PC-9 (cell line): ENCODE measurements at regions not wholly inside any gene's neighbourhood (a gene's known extent, or its start where the extent isn't known, plus 50 kb on each side); places are given as distances from the start of the nearest gene placed in this dataset.

Experiments
- BruUV-seq: library from RNA; stranded (reverse); fragments of 400-500 nt; replicated peaks from 2 replicates; lab custom pipeline; 2021; lab: Mats Ljungman, UMichigan
- CTCF ChIA-PET: fragments of 300-600 bp; sonication (Branson Sonifier 250); formaldehyde crosslinking; loops from one replicate; lab custom pipeline; 2022; ENCODE audit warnings: antibody characterized with exemption; lab: Charles Lee
- POLR2A ChIA-PET: fragments of 300-600 bp; sonication (Branson Sonifier 250); formaldehyde crosslinking; loops from one replicate; lab custom pipeline; 2022; ENCODE audit warnings: antibody characterized with exemption; ENCODE audit not compliant: unreplicated experiment; lab: Charles Lee
- DNase-seq, 2 experiments: peaks; one replicate each; pipeline versions ENCODE4 v3.0.0 to v3.0.0-alpha.2; 2015 to 2022; ENCODE audit warnings: mixed read lengths in 1 of 2
- H2AFZ ChIP-seq: fragments of 200-600 bp; sonication (generic); 2 replicates; pipeline ENCODE4 v1.8.1; 2017; ENCODE audit warnings: antibody characterized with exemption
- H3F3A ChIP-seq: fragments of 200-600 bp; sonication (generic); 2 replicates; pipeline ENCODE4 v1.8.1; 2017; ENCODE audit warnings: antibody characterized with exemption, mild to moderate bottlenecking, low read depth; ENCODE audit not compliant: insufficient read depth
- H3K27ac ChIP-seq: fragments of 200-600 bp; sonication (generic); 2 replicates; pipeline ENCODE4 v1.6.1; 2016; ENCODE audit warnings: mixed run types
- H3K27me3 ChIP-seq: fragments of 200-600 bp; sonication (generic); 2 replicates; pipeline ENCODE4 v1.6.1; 2016; ENCODE audit warnings: low read depth, mixed run types; ENCODE audit not compliant: insufficient read depth
- H3K36me3 ChIP-seq: fragments of 200-600 bp; sonication (generic); 2 replicates; pipeline ENCODE4 v1.6.1; 2016; ENCODE audit warnings: low read depth, mixed run types
- H3K4me1 ChIP-seq: fragments of 200-600 bp; sonication (generic); replicated peaks from 2 replicates; pipeline ENCODE4 v1.6.1; 2016; ENCODE audit warnings: mixed run types; ENCODE audit not compliant: insufficient read depth
- H3K4me2 ChIP-seq: fragments of 200-600 bp; sonication (generic); 2 replicates; pipeline ENCODE4 v1.6.1; 2017; ENCODE audit warnings: mixed run types
- H3K4me3 ChIP-seq: fragments of 200-600 bp; sonication (generic); 2 replicates; pipeline ENCODE4 v1.6.1; 2016; ENCODE audit warnings: mixed run types
- H3K79me2 ChIP-seq: fragments of 200-600 bp; sonication (generic); 2 replicates; pipeline ENCODE4 v1.6.1; 2017; ENCODE audit warnings: low read depth, mixed run types
- H3K9me2 ChIP-seq: fragments of 200-600 bp; sonication (generic); 2 replicates; pipeline ENCODE4 v1.8.1; 2017; ENCODE audit warnings: mild to moderate bottlenecking; ENCODE audit not compliant: insufficient read depth
- H3K9me3 ChIP-seq: fragments of 200-600 bp; sonication (generic); 2 replicates; pipeline ENCODE4 v1.8.1; 2016; ENCODE audit warnings: low read depth; ENCODE audit not compliant: insufficient read depth
- H4K20me1 ChIP-seq: fragments of 200-600 bp; sonication (generic); 2 replicates; pipeline ENCODE4 v1.8.1; 2017; ENCODE audit not compliant: insufficient read depth
- EZH2 ChIP-seq: fragments of 200-600 bp; sonication (generic); IDR thresholded peaks from 2 replicates; pipeline ENCODE4 v1.8.0; 2017; ENCODE audit warnings: antibody characterized with exemption, low read depth
- intact Hi-C: fragments of 100-400 bp; cut with micrococcal nuclease; formaldehyde crosslinking; loops from one replicate; pipeline ENCODE4 v1.10.0; 2022; ENCODE audit not compliant: unreplicated experiment
- TF ChIP-seq, protein P1 (sequence below): fragments of 200-600 bp; sonication (generic); conservative IDR thresholded peaks from 2 replicates; pipeline ENCODE4 v1.6.1; 2017; ENCODE audit warnings: mixed run types, antibody characterized with exemption, mild to moderate bottlenecking, moderate library complexity

DNA sequence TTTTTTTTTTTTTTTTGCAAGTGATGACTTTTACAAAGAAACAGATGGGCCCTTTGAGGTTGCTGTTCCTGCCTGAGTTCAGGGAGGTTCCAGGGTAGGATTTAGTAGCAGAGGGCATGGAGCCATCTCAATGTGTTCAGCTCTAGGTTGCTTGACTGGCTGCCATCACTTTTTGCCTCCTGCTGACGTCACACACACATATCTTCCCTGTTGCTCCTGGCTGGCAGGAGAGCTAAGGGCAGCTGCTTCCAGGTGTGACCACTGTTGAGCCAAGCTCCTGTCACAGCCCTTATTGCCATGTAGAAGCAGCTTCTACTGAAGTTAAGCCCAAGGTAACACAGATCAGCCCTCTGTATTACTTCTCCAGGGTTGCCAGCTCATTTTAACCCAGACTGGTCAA lies 394.2 kb upstream of the SPRED2 start:
- Histone ChIP-seq H3K4me2 (no peak overlapping the region), H2AFZ (no peak overlapping the region), H3K79me2 (no peaks in the 10 kb centered on the region), H3K27me3 (no peaks in the 10 kb centered on the region), H3K9me2 (no peaks in the 10 kb centered on the region), H3F3A (no peaks in the 10 kb centered on the region), H3K27ac (no peak overlapping the region), H3K4me3 (no peak overlapping the region), H3K9me3 (no peaks in the 10 kb centered on the region; the same call in 1 of the 2 replicates), H3K4me1 (no peaks in the 10 kb centered on the region), H4K20me1 (no peaks in the 10 kb centered on the region), H3K36me3 (no peaks in the 10 kb centered on the region)
- POLR2A ChIA-PET, result no interaction called here
- intact Hi-C loops, result no loop called here
- CTCF ChIA-PET, result no interaction called here
- TF ChIP-seq, protein P1, sequence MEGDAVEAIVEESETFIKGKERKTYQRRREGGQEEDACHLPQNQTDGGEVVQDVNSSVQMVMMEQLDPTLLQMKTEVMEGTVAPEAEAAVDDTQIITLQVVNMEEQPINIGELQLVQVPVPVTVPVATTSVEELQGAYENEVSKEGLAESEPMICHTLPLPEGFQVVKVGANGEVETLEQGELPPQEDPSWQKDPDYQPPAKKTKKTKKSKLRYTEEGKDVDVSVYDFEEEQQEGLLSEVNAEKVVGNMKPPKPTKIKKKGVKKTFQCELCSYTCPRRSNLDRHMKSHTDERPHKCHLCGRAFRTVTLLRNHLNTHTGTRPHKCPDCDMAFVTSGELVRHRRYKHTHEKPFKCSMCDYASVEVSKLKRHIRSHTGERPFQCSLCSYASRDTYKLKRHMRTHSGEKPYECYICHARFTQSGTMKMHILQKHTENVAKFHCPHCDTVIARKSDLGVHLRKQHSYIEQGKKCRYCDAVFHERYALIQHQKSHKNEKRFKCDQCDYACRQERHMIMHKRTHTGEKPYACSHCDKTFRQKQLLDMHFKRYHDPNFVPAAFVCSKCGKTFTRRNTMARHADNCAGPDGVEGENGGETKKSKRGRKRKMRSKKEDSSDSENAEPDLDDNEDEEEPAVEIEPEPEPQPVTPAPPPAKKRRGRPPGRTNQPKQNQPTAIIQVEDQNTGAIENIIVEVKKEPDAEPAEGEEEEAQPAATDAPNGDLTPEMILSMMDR, result no peak
- TF ChIP-seq EZH2, result no peak
- no TSS peak for BruUV-seq
- DNase-seq, result no peak

DNA sequence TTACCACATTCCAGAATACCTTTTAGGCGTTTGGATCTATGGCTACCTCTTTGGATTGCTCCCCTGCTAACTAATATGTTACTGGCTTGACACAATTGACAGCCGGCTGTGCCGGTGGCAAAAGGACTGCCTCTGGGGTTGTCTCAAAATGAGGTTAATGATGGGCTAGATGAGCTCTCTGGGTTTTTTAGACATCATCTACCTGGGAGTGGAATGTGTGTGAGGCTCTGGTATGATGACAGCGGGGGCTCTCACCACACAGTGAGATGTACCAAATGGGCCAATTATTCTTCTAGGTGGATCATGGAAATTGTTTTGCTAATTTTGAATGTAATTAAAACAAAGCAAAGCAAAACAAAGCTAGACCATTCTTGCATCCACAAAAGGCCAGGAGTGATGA lies 391.1 kb upstream of the SPRED2 start:
- POLR2A ChIA-PET, result no interaction called here

DNA sequence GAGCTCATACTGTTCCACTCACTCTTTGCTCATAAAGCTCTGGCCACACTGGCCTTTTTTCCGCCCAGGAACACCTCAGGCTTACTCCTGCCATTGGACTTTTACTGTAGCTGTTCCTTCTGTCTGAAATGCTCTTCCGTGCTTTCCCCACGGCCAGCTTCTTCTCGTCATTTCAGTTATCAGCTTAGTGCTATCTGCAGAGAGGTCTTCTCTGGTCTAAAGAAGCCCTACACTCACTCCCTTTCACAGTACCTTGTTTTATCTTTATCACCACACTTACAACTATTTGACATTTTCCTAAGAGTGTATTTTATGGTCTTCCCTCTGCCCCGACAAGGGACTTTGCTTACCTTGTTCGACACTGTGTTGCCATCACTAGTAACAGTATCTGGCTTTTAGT lies 388.1 kb upstream of the SPRED2 start:
- TF ChIP-seq EZH2, result no peak
- TF ChIP-seq, protein P1, result no peak
- no peak overlapping the region for H3K4me3 ChIP-seq
- no peaks in the 10 kb centered on the region for H3K4me1 ChIP-seq
- no peaks in the 10 kb centered on the region for H3K27me3 ChIP-seq
- DNase-seq, result no peak
- H3K27ac ChIP-seq, result no peak overlapping the region
- no peaks in the 10 kb centered on the region for H3K79me2 ChIP-seq
- CTCF ChIA-PET, result no interaction called here
- no peak overlapping the region for H3K4me2 ChIP-seq
- no TSS peak for BruUV-seq
- H3K9me3 ChIP-seq, result no peaks in the 10 kb centered on the region
- no peak overlapping the region for H2AFZ ChIP-seq
- no peaks in the 10 kb centered on the region for H4K20me1 ChIP-seq
- no peaks in the 10 kb centered on the region for H3K36me3 ChIP-seq
- intact Hi-C loops, result no loop called here
- H3F3A ChIP-seq, result no peaks in the 10 kb centered on the region
- no peaks in the 10 kb centered on the region for H3K9me2 ChIP-seq
- POLR2A ChIA-PET, result no interaction called here

More for the DNA sequence above, 391.1 kb upstream of the SPRED2 start:
- H3K4me2 ChIP-seq, result no peak overlapping the region
- no peaks in the 10 kb centered on the region for H3K27me3 ChIP-seq
- H3K4me3 ChIP-seq, result no peak overlapping the region
- CTCF ChIA-PET, result no interaction called here
- H3K36me3 ChIP-seq, result no peaks in the 10 kb centered on the region
- H3K4me1 ChIP-seq, result no peaks in the 10 kb centered on the region
- BruUV-seq, result no TSS peak
- H2AFZ ChIP-seq, result no peak overlapping the region
- H3K27ac ChIP-seq, result no peak overlapping the region
- DNase-seq, result no peak
- intact Hi-C loops, result no loop called here
- H3K9me3 ChIP-seq, result no peaks in the 10 kb centered on the region
- TF ChIP-seq EZH2, result no peak
- TF ChIP-seq, protein P1, result no peak
- no peaks in the 10 kb centered on the region for H3K9me2 ChIP-seq
- H3K79me2 ChIP-seq, result no peaks in the 10 kb centered on the region
- no peaks in the 10 kb centered on the region for H4K20me1 ChIP-seq
- H3F3A ChIP-seq, result no peaks in the 10 kb centered on the region
